ENCODE measurements at regions not wholly inside any gene's neighbourhood (a gene's known extent, or its start where the extent isn't known, plus 50 kb on each side); places are given as distances from the start of the nearest gene placed in this dataset.

GRCh38 chr12:14153803-14154202 lies 172.4 kb upstream of the GRIN2B start:
- no peak for DNase-seq

GRCh38 chr12:14156606-14157005 lies 175.2 kb upstream of the GRIN2B start:
- DNase-seq = no peak

- no peak for DNase-seq
Observed at GRCh38 chr12:14157088-14157747, 175.8 kb upstream of the GRIN2B start.

GRCh38 chr12:14164266-14164665 lies 182.9 kb upstream of the GRIN2B start:
- DNase-seq = no peak

GRCh38 chr12:14167005-14167628 lies 185.7 kb upstream of the GRIN2B start:
- peak; percentile 60 for DNase-seq

- no peak for DNase-seq
Observed at GRCh38 chr12:14169281-14169680, 187.9 kb upstream of the GRIN2B start.

GRCh38 chr12:14171106-14171505 lies 189.7 kb upstream of the GRIN2B start:
- no peak for DNase-seq

- no peak for DNase-seq
Observed at GRCh38 chr12:14175206-14175605, 190.3 kb upstream of the ATF7IP start.

GRCh38 chr12:14185427-14186192 lies 179.9 kb upstream of the ATF7IP start:
- peak; percentile 46 for DNase-seq

- no peak for DNase-seq
Observed at GRCh38 chr12:14186193-14186502, 179.3 kb upstream of the ATF7IP start.

GRCh38 chr12:14187002-14187401 lies 178.5 kb upstream of the ATF7IP start:
- DNase-seq = no peak

- no peak for DNase-seq
Observed at GRCh38 chr12:14187966-14188365, 177.5 kb upstream of the ATF7IP start.

GRCh38 chr12:14188744-14189143 lies 176.7 kb upstream of the ATF7IP start:
- DNase-seq = no peak

- no peak for DNase-seq
Observed at GRCh38 chr12:14190694-14191093, 174.8 kb upstream of the ATF7IP start.

GRCh38 chr12:14191612-14192011 lies 173.9 kb upstream of the ATF7IP start:
- no peak for DNase-seq

- DNase-seq = no peak
Observed at GRCh38 chr12:14193639-14194038, 171.8 kb upstream of the ATF7IP start.

GRCh38 chr12:14194572-14194971 lies 170.9 kb upstream of the ATF7IP start:
- DNase-seq = no peak

- DNase-seq = no peak
Observed at GRCh38 chr12:14199455-14200198, 165.9 kb upstream of the ATF7IP start.

- DNase-seq = no peak
Observed at GRCh38 chr12:14200598-14200997, 164.9 kb upstream of the ATF7IP start.

- no peak for DNase-seq
Observed at GRCh38 chr12:14201291-14201690, 164.2 kb upstream of the ATF7IP start.

GRCh38 chr12:14207905-14208551 lies 157.5 kb upstream of the ATF7IP start:
- DNase-seq = no peak

GRCh38 chr12:14211947-14212387 lies 153.5 kb upstream of the ATF7IP start:
- DNase-seq = no peak

- no peak for DNase-seq
Observed at GRCh38 chr12:14213542-14213941, 151.9 kb upstream of the ATF7IP start.

All from right forelimb (tissue), 1 donor.